Central memory CD8-positive, alpha-beta T cell (primary cell): ENCODE measurements at regions not wholly inside any gene's neighbourhood (a gene's known extent, or its start where the extent isn't known, plus 50 kb on each side); places are given as distances from the start of the nearest gene placed in this dataset.

Experiments
- ATAC-seq: fragments of 150-1000 bp; cut with Tn5 transposase; replicated peaks from 2 replicates; pipeline ENCODE4 v1.10.0; 2022; ENCODE audit warnings: mild to moderate bottlenecking, moderate FRiP score, moderate number of reproducible peaks; ENCODE audit not compliant: poor library complexity, severe bottlenecking; ENCODE audit errors: extremely low read depth
- DNase-seq, 2 donors: peaks; one replicate each; pipeline ENCODE4 v3.0.0; 2021; ENCODE audit warnings: low spot score in 2 of 2
- H3K27ac Mint-ChIP-seq: one replicate; pipeline ENCODE4 v1.8.0; 2022; ENCODE audit warnings: low read depth, mild to moderate bottlenecking, moderate library complexity, mixed read lengths
- H3K27me3 Mint-ChIP-seq: one replicate; pipeline ENCODE4 v1.8.0; 2022; ENCODE audit warnings: mixed read lengths
- H3K36me3 Mint-ChIP-seq: one replicate; pipeline ENCODE4 v1.8.0; 2022; ENCODE audit warnings: mild to moderate bottlenecking, moderate library complexity, mixed read lengths; ENCODE audit not compliant: insufficient read depth
- H3K4me1 Mint-ChIP-seq: one replicate; pipeline ENCODE4 v1.8.0; 2022; ENCODE audit warnings: mixed read lengths
- H3K4me3 Mint-ChIP-seq: one replicate; pipeline ENCODE4 v1.8.0; 2022; ENCODE audit warnings: mild to moderate bottlenecking, moderate library complexity, mixed read lengths
- H3K9me3 Mint-ChIP-seq: one replicate; pipeline ENCODE4 v1.8.0; 2022; ENCODE audit warnings: mixed read lengths

GRCh38 chr6:148247386-148248063 lies 95.1 kb upstream of the SASH1 start:
- no peaks in the 10 kb centered on the region for H3K36me3 Mint-ChIP-seq
- no peak overlapping the region for H3K4me3 Mint-ChIP-seq
- ATAC-seq (no peak), DNase-seq (no peak)
- peaks cover 20% of the 10 kb centered on the region for H3K27me3 Mint-ChIP-seq
- no peaks in the 10 kb centered on the region for H3K4me1 Mint-ChIP-seq
- H3K9me3 Mint-ChIP-seq, result no peaks in the 10 kb centered on the region
- H3K27ac Mint-ChIP-seq, result no peak overlapping the region

- Mint-ChIP-seq H3K9me3 (no peaks in the 10 kb centered on the region), H3K4me1 (no peaks in the 10 kb centered on the region), H3K36me3 (no peaks in the 10 kb centered on the region), H3K27ac (no peak overlapping the region), H3K4me3 (no peak overlapping the region), H3K27me3 (peaks cover 20% of the 10 kb centered on the region)
- no peak for DNase-seq
- no peak for ATAC-seq
Measured at GRCh38 chr6:148249160-148249559, 93.5 kb upstream of the SASH1 start.

- no peaks in the 10 kb centered on the region for H3K9me3 Mint-ChIP-seq
- H3K27me3 Mint-ChIP-seq, result peaks cover 20% of the 10 kb centered on the region
- no peak overlapping the region for H3K4me3 Mint-ChIP-seq
- no peak for DNase-seq
- no peak for ATAC-seq
- no peaks in the 10 kb centered on the region for H3K4me1 Mint-ChIP-seq
- H3K36me3 Mint-ChIP-seq, result no peaks in the 10 kb centered on the region
- H3K27ac Mint-ChIP-seq, result no peak overlapping the region
Measured at GRCh38 chr6:148249679-148250375, 92.8 kb upstream of the SASH1 start.

GRCh38 chr6:148250975-148251685 lies 91.5 kb upstream of the SASH1 start:
- no peaks in the 10 kb centered on the region for H3K36me3 Mint-ChIP-seq
- no peak overlapping the region for H3K27ac Mint-ChIP-seq
- DNase-seq, result no peak
- H3K4me3 Mint-ChIP-seq, result no peak overlapping the region
- no peaks in the 10 kb centered on the region for H3K9me3 Mint-ChIP-seq
- H3K4me1 Mint-ChIP-seq, result no peaks in the 10 kb centered on the region
- ATAC-seq, result no peak
- peaks cover 11% of the 10 kb centered on the region for H3K27me3 Mint-ChIP-seq

- DNase-seq (no peak), ATAC-seq (no peak)
- no peaks in the 10 kb centered on the region for H3K36me3 Mint-ChIP-seq
- no peaks in the 10 kb centered on the region for H3K4me1 Mint-ChIP-seq
- peaks cover 4% of the 10 kb centered on the region for H3K27me3 Mint-ChIP-seq
- no peak overlapping the region for H3K27ac Mint-ChIP-seq
- no peaks in the 10 kb centered on the region for H3K9me3 Mint-ChIP-seq
- no peak overlapping the region for H3K4me3 Mint-ChIP-seq
Measured at GRCh38 chr6:148251891-148252290, 90.7 kb upstream of the SASH1 start.

GRCh38 chr6:148257810-148258209 lies 84.8 kb upstream of the SASH1 start:
- DNase-seq (no peak), ATAC-seq (no peak)

GRCh38 chr6:148258868-148259267 lies 83.8 kb upstream of the SASH1 start:
- no peaks in the 10 kb centered on the region for H3K4me1 Mint-ChIP-seq
- H3K4me3 Mint-ChIP-seq, result no peak overlapping the region
- H3K9me3 Mint-ChIP-seq, result no peaks in the 10 kb centered on the region
- DNase-seq, result no peak
- H3K36me3 Mint-ChIP-seq, result no peaks in the 10 kb centered on the region
- ATAC-seq, result no peak
- peaks cover 35% of the 10 kb centered on the region for H3K27me3 Mint-ChIP-seq
- no peak overlapping the region for H3K27ac Mint-ChIP-seq

More at GRCh38 chr6:148257810-148258209, 84.8 kb upstream of the SASH1 start:
- H3K9me3 Mint-ChIP-seq, result no peaks in the 10 kb centered on the region
- H3K36me3 Mint-ChIP-seq, result no peaks in the 10 kb centered on the region
- H3K27me3 Mint-ChIP-seq, result peaks cover 35% of the 10 kb centered on the region
- H3K4me3 Mint-ChIP-seq, result no peak overlapping the region
- no peaks in the 10 kb centered on the region for H3K4me1 Mint-ChIP-seq
- H3K27ac Mint-ChIP-seq, result no peak overlapping the region

GRCh38 chr6:148261470-148261869 lies 81.2 kb upstream of the SASH1 start:
- ATAC-seq (no peak), DNase-seq (no peak)
- Mint-ChIP-seq H3K27me3 (peaks cover 35% of the 10 kb centered on the region), H3K9me3 (no peaks in the 10 kb centered on the region), H3K27ac (no peak overlapping the region), H3K36me3 (no peaks in the 10 kb centered on the region), H3K4me1 (no peaks in the 10 kb centered on the region), H3K4me3 (no peak overlapping the region)

GRCh38 chr6:148263010-148263409 lies 79.6 kb upstream of the SASH1 start:
- Mint-ChIP-seq H3K36me3 (peaks cover 2% of the 10 kb centered on the region), H3K27me3 (peaks cover 33% of the 10 kb centered on the region), H3K9me3 (no peaks in the 10 kb centered on the region), H3K4me3 (no peak overlapping the region), H3K4me1 (no peaks in the 10 kb centered on the region), H3K27ac (no peak overlapping the region)
- no peak for DNase-seq
- ATAC-seq, result no peak

GRCh38 chr6:148263961-148264360 lies 78.7 kb upstream of the SASH1 start:
- H3K27ac Mint-ChIP-seq, result no peak overlapping the region
- peaks cover 2% of the 10 kb centered on the region for H3K36me3 Mint-ChIP-seq
- H3K9me3 Mint-ChIP-seq, result no peaks in the 10 kb centered on the region
- no peak overlapping the region for H3K4me3 Mint-ChIP-seq
- H3K4me1 Mint-ChIP-seq, result no peaks in the 10 kb centered on the region
- DNase-seq, result no peak
- peaks cover 24% of the 10 kb centered on the region for H3K27me3 Mint-ChIP-seq
- no peak for ATAC-seq

- H3K9me3 Mint-ChIP-seq, result no peaks in the 10 kb centered on the region
- H3K4me1 Mint-ChIP-seq, result no peaks in the 10 kb centered on the region
- H3K27ac Mint-ChIP-seq, result no peak overlapping the region
- no peak overlapping the region for H3K4me3 Mint-ChIP-seq
- DNase-seq (no peak), ATAC-seq (no peak)
- peaks cover 2% of the 10 kb centered on the region for H3K36me3 Mint-ChIP-seq
- H3K27me3 Mint-ChIP-seq, result peaks cover 21% of the 10 kb centered on the region
Measured at GRCh38 chr6:148265054-148265453, 77.6 kb upstream of the SASH1 start.

GRCh38 chr6:148269386-148269785 lies 73.3 kb upstream of the SASH1 start:
- Mint-ChIP-seq H3K27ac (no peak overlapping the region), H3K36me3 (peaks cover 2% of the 10 kb centered on the region), H3K27me3 (peaks cover 25% of the 10 kb centered on the region), H3K4me1 (no peaks in the 10 kb centered on the region), H3K4me3 (no peak overlapping the region), H3K9me3 (no peaks in the 10 kb centered on the region)
- DNase-seq (no peak), ATAC-seq (no peak)
